Muscle layer of colon (tissue), 2 donors: ENCODE measurements at regions not wholly inside any gene's neighbourhood (a gene's known extent, or its start where the extent isn't known, plus 50 kb on each side); places are given as distances from the start of the nearest gene placed in this dataset.
"Not testable (repeated sequence)": the region's sequence is repeated elsewhere in the genome, so short reads cannot be mapped to it uniquely, and the experiment has no call there.

Experiments used
- H3K27ac ChIP-seq: one replicate; pipeline ENCODE4 v1.7.0; 2013; ENCODE audit warnings: low read depth, mild to moderate bottlenecking, low read length, moderate library complexity
- H3K27me3 ChIP-seq, 2 donors: one replicate each; pipeline ENCODE4 v1.7.0; 2013; ENCODE audit warnings: low read length in 2 of 2, mild to moderate bottlenecking in 2 of 2; ENCODE audit not compliant: insufficient read depth in 2 of 2, control insufficient read depth in 1 of 2
- H3K36me3 ChIP-seq: one replicate; pipeline ENCODE4 v1.7.0; 2013; ENCODE audit warnings: mild to moderate bottlenecking, low read length; ENCODE audit not compliant: insufficient read depth
- H3K4me1 ChIP-seq: one replicate; pipeline ENCODE4 v1.7.0; 2013; ENCODE audit warnings: mild to moderate bottlenecking, low read length; ENCODE audit not compliant: insufficient read depth
- H3K4me3 ChIP-seq, 2 donors: one replicate each; pipeline ENCODE4 v1.7.0; 2013; ENCODE audit warnings: low read length in 2 of 2, low read depth in 1 of 2, mild to moderate bottlenecking in 1 of 2, moderate library complexity in 1 of 2
- H3K9ac ChIP-seq: one replicate; pipeline ENCODE4 v1.7.0; 2013; ENCODE audit warnings: low read length
- H3K9me3 ChIP-seq: one replicate; pipeline ENCODE4 v1.7.0; 2013; ENCODE audit warnings: mild to moderate bottlenecking, low read length
- donor health status: abdominal sarcoma.
- donor health status: Adenocarcinoma of cecum.

- Histone ChIP-seq H3K9me3 (no peaks in the 10 kb centered on the region), H3K4me3 (no peak overlapping the region), H3K4me1 (no peaks in the 10 kb centered on the region), H3K27ac (no peak overlapping the region), H3K27me3 (no peaks in the 10 kb centered on the region), H3K9ac (no peak overlapping the region), H3K36me3 (no peaks in the 10 kb centered on the region)
Measured at GRCh38 chr9:89684912-89685636, 80.3 kb downstream of the GADD45G start.

GRCh38 chr9:89685698-89686097 lies 80.9 kb downstream of the GADD45G start:
- no peaks in the 10 kb centered on the region for H3K4me1 ChIP-seq
- no peak overlapping the region for H3K4me3 ChIP-seq
- H3K27ac ChIP-seq = no peak overlapping the region
- H3K36me3 ChIP-seq = no peaks in the 10 kb centered on the region
- no peaks in the 10 kb centered on the region for H3K9me3 ChIP-seq
- H3K27me3 ChIP-seq = no peaks in the 10 kb centered on the region
- H3K9ac ChIP-seq = no peak overlapping the region

- Histone ChIP-seq H3K36me3 (no peaks in the 10 kb centered on the region), H3K4me3 (no peak overlapping the region), H3K27ac (no peak overlapping the region), H3K9me3 (no peaks in the 10 kb centered on the region), H3K27me3 (no peaks in the 10 kb centered on the region), H3K9ac (no peak overlapping the region), H3K4me1 (no peaks in the 10 kb centered on the region)
Measured at GRCh38 chr9:89686126-89686525, 81.3 kb downstream of the GADD45G start.

- Histone ChIP-seq H3K4me1 (no peaks in the 10 kb centered on the region), H3K4me3 (no peak overlapping the region), H3K36me3 (no peaks in the 10 kb centered on the region), H3K9ac (no peak overlapping the region), H3K9me3 (no peaks in the 10 kb centered on the region), H3K27ac (no peak overlapping the region), H3K27me3 (no peaks in the 10 kb centered on the region)
Measured at GRCh38 chr9:89686621-89687020, 81.8 kb downstream of the GADD45G start.

- Histone ChIP-seq H3K27me3 (no peaks in the 10 kb centered on the region), H3K4me3 (no peak overlapping the region), H3K27ac (no peak overlapping the region), H3K9ac (no peak overlapping the region), H3K36me3 (no peaks in the 10 kb centered on the region), H3K9me3 (no peaks in the 10 kb centered on the region), H3K4me1 (no peaks in the 10 kb centered on the region)
Measured at GRCh38 chr9:89687188-89687587, 82.4 kb downstream of the GADD45G start.

DNA sequence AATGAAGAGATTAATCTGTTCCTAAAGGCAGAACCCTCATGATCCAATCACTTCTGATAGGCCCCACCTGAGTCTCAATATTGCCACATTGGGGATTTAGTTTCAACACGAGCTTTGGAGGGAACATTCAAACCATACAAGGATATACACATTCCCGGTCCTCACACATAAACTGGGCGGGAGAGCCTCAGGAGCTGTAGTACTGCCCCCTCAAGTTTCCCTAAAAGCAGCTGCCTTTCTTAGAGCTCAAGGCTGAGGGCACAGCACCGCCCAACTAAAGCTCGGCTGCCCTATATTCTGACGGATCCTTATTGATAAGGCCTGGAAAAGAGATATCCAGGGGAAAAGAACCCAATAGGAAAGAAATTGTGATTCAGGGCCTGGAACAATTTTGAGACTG lies 83.0 kb downstream of the GADD45G start:
- H3K4me1 ChIP-seq = no peaks in the 10 kb centered on the region
- no peaks in the 10 kb centered on the region for H3K36me3 ChIP-seq
- H3K4me3 ChIP-seq = no peak overlapping the region
- no peak overlapping the region for H3K9ac ChIP-seq
- H3K27ac ChIP-seq = no peak overlapping the region
- H3K27me3 ChIP-seq = no peaks in the 10 kb centered on the region
- no peaks in the 10 kb centered on the region for H3K9me3 ChIP-seq

GRCh38 chr9:89689321-89689720 lies 84.5 kb downstream of the GADD45G start:
- not testable (repeated sequence) for H3K9me3 ChIP-seq, H3K27ac ChIP-seq, H3K9ac ChIP-seq, H3K36me3 ChIP-seq, H3K4me3 ChIP-seq, H3K27me3 ChIP-seq, H3K4me1 ChIP-seq

DNA sequence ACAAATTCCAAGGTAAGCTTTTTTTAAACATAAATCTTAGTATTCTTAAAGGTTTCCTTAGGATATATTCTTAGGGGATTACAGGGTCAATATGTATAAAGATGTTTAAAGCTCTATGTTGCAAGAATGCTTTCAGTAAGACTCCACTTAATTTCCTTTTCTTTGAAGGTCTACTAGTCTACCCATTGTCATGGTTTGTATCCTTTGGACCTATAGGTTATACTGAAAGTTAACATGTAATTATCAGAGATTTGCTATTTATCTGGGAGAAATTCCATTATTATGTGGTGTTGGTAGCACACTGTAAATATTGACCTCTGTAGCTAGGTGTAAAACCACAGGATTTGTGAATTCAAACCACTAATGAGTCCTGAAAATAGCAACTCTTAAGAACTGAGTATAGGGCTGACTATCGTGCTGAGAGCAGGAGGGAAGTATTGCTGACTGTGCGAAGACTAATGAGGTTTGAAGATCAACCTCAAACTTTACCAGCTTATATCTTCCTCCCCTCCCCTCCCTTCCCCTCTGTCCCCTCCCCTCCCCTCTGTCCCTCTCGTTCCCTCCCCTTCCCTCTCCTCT lies 85.6 kb downstream of the GADD45G start:
- Histone ChIP-seq H3K9ac (no peak overlapping the region), H3K27ac (no peak overlapping the region), H3K4me3 (no peak overlapping the region)

GRCh38 chr9:89695441-89695891 lies 90.7 kb downstream of the GADD45G start:
- Histone ChIP-seq H3K4me3 (no peak overlapping the region), H3K36me3 (no peaks in the 10 kb centered on the region), H3K9me3 (no peaks in the 10 kb centered on the region), H3K9ac (no peak overlapping the region), H3K27ac (no peak overlapping the region), H3K4me1 (no peaks in the 10 kb centered on the region), H3K27me3 (no peaks in the 10 kb centered on the region)

More for the DNA sequence above, 85.6 kb downstream of the GADD45G start:
- Histone ChIP-seq H3K4me1 (no peaks in the 10 kb centered on the region), H3K27me3 (no peaks in the 10 kb centered on the region), H3K36me3 (no peaks in the 10 kb centered on the region), H3K9me3 (no peaks in the 10 kb centered on the region)

GRCh38 chr9:89695979-89696378 lies 91.2 kb downstream of the GADD45G start:
- H3K4me3 ChIP-seq, H3K9me3 ChIP-seq: not testable (repeated sequence)

GRCh38 chr9:89696780-89697179 lies 92.0 kb downstream of the GADD45G start:
- H3K4me1 ChIP-seq = no peaks in the 10 kb centered on the region
- no peaks in the 10 kb centered on the region for H3K9me3 ChIP-seq
- no peaks in the 10 kb centered on the region for H3K36me3 ChIP-seq
- no peak overlapping the region for H3K27ac ChIP-seq
- H3K27me3 ChIP-seq = no peaks in the 10 kb centered on the region
- no peak overlapping the region for H3K9ac ChIP-seq
- H3K4me3 ChIP-seq = no peak overlapping the region

More at GRCh38 chr9:89695979-89696378, 91.2 kb downstream of the GADD45G start:
- not testable (repeated sequence) for H3K27ac ChIP-seq, H3K27me3 ChIP-seq, H3K9ac ChIP-seq, H3K4me1 ChIP-seq, H3K36me3 ChIP-seq

DNA sequence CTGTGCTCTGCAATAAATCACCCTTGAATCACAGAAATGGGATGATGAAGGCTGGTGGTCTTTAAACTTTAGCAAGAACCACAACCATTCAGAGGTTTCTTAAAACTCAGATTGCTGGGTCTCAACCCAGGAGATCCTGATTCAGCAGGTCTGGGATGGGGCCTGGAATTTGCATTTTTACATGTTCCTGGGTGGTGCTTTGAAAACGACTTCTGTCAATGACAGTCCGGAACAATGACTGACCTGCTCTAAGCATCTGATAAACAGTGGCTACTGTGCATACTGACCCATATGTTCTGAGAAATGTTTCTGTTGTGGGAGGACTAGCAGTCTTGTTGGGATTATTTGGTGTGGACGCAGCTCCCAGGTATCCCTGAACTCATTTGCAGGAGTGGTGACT lies 92.7 kb downstream of the GADD45G start:
- no peaks in the 10 kb centered on the region for H3K9me3 ChIP-seq
- H3K4me3 ChIP-seq = no peak overlapping the region
- H3K4me1 ChIP-seq = no peaks in the 10 kb centered on the region
- H3K27ac ChIP-seq = no peak overlapping the region
- H3K27me3 ChIP-seq = no peaks in the 10 kb centered on the region
- H3K36me3 ChIP-seq = no peaks in the 10 kb centered on the region
- no peak overlapping the region for H3K9ac ChIP-seq
